ENCODE measurements at regions not wholly inside any gene's neighbourhood (a gene's known extent, or its start where the extent isn't known, plus 50 kb on each side); places are given as distances from the start of the nearest gene placed in this dataset.
A peak's percentile ranks its signal among the peaks of the same experiment; 100 is the strongest.

DNA sequence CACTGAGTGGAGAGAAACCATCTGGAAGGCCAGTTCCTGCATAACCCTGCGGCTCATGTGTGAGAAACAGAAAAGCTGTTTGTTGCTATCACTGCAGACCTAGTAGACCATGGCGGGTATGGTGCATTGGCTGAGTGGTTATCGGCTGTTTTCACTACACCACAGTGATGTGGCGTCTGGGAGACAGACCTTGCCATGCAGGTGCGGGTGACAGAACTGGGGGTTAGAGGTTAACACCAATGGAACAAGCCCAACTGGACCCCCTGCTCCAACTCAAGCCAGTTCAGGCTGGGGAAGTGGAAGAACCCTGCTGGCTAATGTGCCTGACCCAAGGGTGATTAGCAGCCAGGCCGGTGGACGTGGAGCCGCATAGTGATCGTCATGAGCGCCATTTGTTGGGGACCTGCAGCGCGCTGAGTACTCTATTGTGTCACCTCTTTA, 91.9 kb downstream of the IRF8 start (continued):
- TF ChIP-seq, protein P1, sequence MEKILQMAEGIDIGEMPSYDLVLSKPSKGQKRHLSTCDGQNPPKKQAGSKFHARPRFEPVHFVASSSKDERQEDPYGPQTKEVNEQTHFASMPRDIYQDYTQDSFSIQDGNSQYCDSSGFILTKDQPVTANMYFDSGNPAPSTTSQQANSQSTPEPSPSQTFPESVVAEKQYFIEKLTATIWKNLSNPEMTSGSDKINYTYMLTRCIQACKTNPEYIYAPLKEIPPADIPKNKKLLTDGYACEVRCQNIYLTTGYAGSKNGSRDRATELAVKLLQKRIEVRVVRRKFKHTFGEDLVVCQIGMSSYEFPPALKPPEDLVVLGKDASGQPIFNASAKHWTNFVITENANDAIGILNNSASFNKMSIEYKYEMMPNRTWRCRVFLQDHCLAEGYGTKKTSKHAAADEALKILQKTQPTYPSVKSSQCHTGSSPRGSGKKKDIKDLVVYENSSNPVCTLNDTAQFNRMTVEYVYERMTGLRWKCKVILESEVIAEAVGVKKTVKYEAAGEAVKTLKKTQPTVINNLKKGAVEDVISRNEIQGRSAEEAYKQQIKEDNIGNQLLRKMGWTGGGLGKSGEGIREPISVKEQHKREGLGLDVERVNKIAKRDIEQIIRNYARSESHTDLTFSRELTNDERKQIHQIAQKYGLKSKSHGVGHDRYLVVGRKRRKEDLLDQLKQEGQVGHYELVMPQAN (conservative IDR thresholded peaks at IDR 0.05) = no peak
- TF ChIP-seq ZZZ3 (IDR thresholded peaks at IDR 0.05; ENCODE audit: control insufficient read depth, insufficient read length, low read depth) (no peak), KAT2A (conservative IDR thresholded peaks at IDR 0.05; ENCODE audit: control insufficient read depth, low read depth, low read length) (no peak), YY1 (IDR thresholded peaks at IDR 0.05; ENCODE audit: low read depth, low read length) (0 out of 2 replicates have a peak, but pooled peaks have one; percentile 53), RCOR1 (conservative IDR thresholded peaks at IDR 0.05; ENCODE audit: low read depth, low read length) (no peak), HCFC1 (IDR thresholded peaks at IDR 0.05; ENCODE audit: low read length) (no peak), MYB (IDR thresholded peaks at IDR 0.05; ENCODE audit: borderline replicate concordance, low read depth, low read length) (no peak), MXI1 (IDR thresholded peaks at IDR 0.05; ENCODE audit: low read depth, low read length) (no peak), IKZF1 (conservative IDR thresholded peaks at IDR 0.05) (0 out of 2 replicates have a peak, but pooled peaks have one; percentile 10), POU2F2 (IDR thresholded peaks at IDR 0.05; ENCODE audit: borderline replicate concordance, low read depth, low read length) (peak; percentile 50; the same call in 1 of the 3 replicates), IKZF2 (IDR thresholded peaks at IDR 0.05) (peak in 1 of 2 experiments; percentile 10; a peak in 2 of 4 replicates), BCL11A (IDR thresholded peaks at IDR 0.05; ENCODE audit: low read depth, low read length) (no peak), IRF4 (IDR thresholded peaks at IDR 0.05; ENCODE audit: low read depth, low read length) (no peak), TAF1 (IDR thresholded peaks at IDR 0.05; ENCODE audit: borderline replicate concordance, low read depth, low read length) (peak; percentile 27; the same call in 1 of the 2 replicates), TARDBP (IDR thresholded peaks at IDR 0.05; ENCODE audit: borderline replicate concordance) (no peak), SREBF1 (IDR thresholded peaks at IDR 0.05; ENCODE audit: low read length) (no peak), ESRRA (IDR thresholded peaks at IDR 0.05; ENCODE audit: low read length) (no peak), RBBP5 (conservative IDR thresholded peaks at IDR 0.05) (no peak), NR2F1 (conservative IDR thresholded peaks at IDR 0.05) (0 out of 2 replicates have a peak, but pooled peaks have one; percentile 36), RUNX3 (IDR thresholded peaks at IDR 0.05; ENCODE audit: low read length) (no peak), NFYB (IDR thresholded peaks at IDR 0.05; ENCODE audit: insufficient read depth, low read depth, low read length) (no peak), SIX5 (IDR thresholded peaks at IDR 0.05; ENCODE audit: low read depth, low read length, severe bottlenecking) (no peak), JUNB (IDR thresholded peaks at IDR 0.05) (no peak)

Measured in GM12878 (cell line).